Ishikawa (cell line): ENCODE measurements at regions not wholly inside any gene's neighbourhood (a gene's known extent, or its start where the extent isn't known, plus 50 kb on each side); places are given as distances from the start of the nearest gene placed in this dataset.

Experiments used
- CEBPB ChIP-seq: IDR thresholded peaks from 2 replicates; pipeline ENCODE4 v1.6.1; 2012
- CREB1 ChIP-seq: IDR thresholded peaks from 2 replicates; pipeline ENCODE4 v1.6.1; 2012; ENCODE audit warnings: low read depth
- EGR1 ChIP-seq: IDR thresholded peaks from 2 replicates; pipeline ENCODE4 v1.6.1; 2012
- EP300 ChIP-seq: IDR thresholded peaks from 2 replicates; pipeline ENCODE4 v1.6.1; 2012; ENCODE audit warnings: borderline replicate concordance
- FOXM1 ChIP-seq: IDR thresholded peaks from 2 replicates; pipeline ENCODE4 v1.6.1; 2012; ENCODE audit warnings: low read depth, borderline replicate concordance
- MAX ChIP-seq: IDR thresholded peaks from 2 replicates; pipeline ENCODE4 v1.6.1; 2012
- NFIC ChIP-seq: IDR thresholded peaks from 2 replicates; pipeline ENCODE4 v1.6.1; 2012
- RAD21 ChIP-seq: IDR thresholded peaks from 2 replicates; pipeline ENCODE4 v1.6.1; 2012; ENCODE audit warnings: low read depth
- REST ChIP-seq: IDR thresholded peaks from 2 replicates; pipeline ENCODE4 v1.6.1; 2012; ENCODE audit warnings: low read depth, mild to moderate bottlenecking
- TAF1 ChIP-seq: IDR thresholded peaks from 2 replicates; pipeline ENCODE4 v1.6.1; 2012; ENCODE audit warnings: low read depth, mild to moderate bottlenecking
- TCF12 ChIP-seq: IDR thresholded peaks from 2 replicates; pipeline ENCODE4 v1.6.1; 2012; ENCODE audit warnings: low read depth
- TEAD4 ChIP-seq: IDR thresholded peaks from 2 replicates; pipeline ENCODE4 v1.6.1; 2012
- USF1 ChIP-seq: IDR thresholded peaks from 2 replicates; pipeline ENCODE4 v1.6.1; 2012
- YY1 ChIP-seq: IDR thresholded peaks from 2 replicates; pipeline ENCODE4 v1.6.1; 2012; ENCODE audit warnings: low read depth
- ZBTB7A ChIP-seq: IDR thresholded peaks from 2 replicates; pipeline ENCODE4 v1.6.1; 2012; ENCODE audit warnings: low read depth

GRCh38 chr1:200354243-200354642, 55.6 kb downstream of the ZNF281 start:
- TF ChIP-seq USF1 (no peak), EGR1 (no peak), ZBTB7A (no peak), TAF1 (no peak), MAX (no peak), CREB1 (no peak), TEAD4 (no peak), RAD21 (no peak), TCF12 (no peak), NFIC (no peak), FOXM1 (no peak), EP300 (no peak), REST (no peak), CEBPB (no peak), YY1 (no peak)

GRCh38 chr1:200353232-200353631, 56.6 kb downstream of the ZNF281 start:
- TF ChIP-seq USF1 (no peak), RAD21 (no peak), MAX (no peak), REST (no peak), EGR1 (no peak), ZBTB7A (no peak), TEAD4 (no peak), YY1 (no peak)

- TF ChIP-seq REST (no peak), ZBTB7A (no peak), TCF12 (no peak), MAX (no peak), FOXM1 (no peak), CEBPB (no peak), TAF1 (no peak), RAD21 (no peak), YY1 (no peak), NFIC (no peak), USF1 (no peak), CREB1 (no peak), EGR1 (no peak), EP300 (no peak)
These were observed 57.8 kb downstream of the ZNF281 start for GRCh38 chr1:200351826-200352549.

GRCh38 chr1:200351425-200351824, 58.4 kb downstream of the ZNF281 start:
- no peak for TF ChIP-seq USF1
- TF ChIP-seq MAX, result no peak
- no peak for TF ChIP-seq CREB1
- TF ChIP-seq EGR1, result no peak
- TF ChIP-seq YY1, result no peak
- TF ChIP-seq CEBPB, result no peak
- TF ChIP-seq TCF12, result no peak
- no peak for TF ChIP-seq NFIC
- no peak for TF ChIP-seq FOXM1
- no peak for TF ChIP-seq TAF1
- TF ChIP-seq ZBTB7A, result no peak
- TF ChIP-seq RAD21, result no peak
- no peak for TF ChIP-seq TEAD4
- TF ChIP-seq REST, result no peak
- TF ChIP-seq EP300, result no peak
